Fibroblast of lung (primary cell): ENCODE measurements at regions not wholly inside any gene's neighbourhood (a gene's known extent, or its start where the extent isn't known, plus 50 kb on each side); places are given as distances from the start of the nearest gene placed in this dataset.

Experiments used
- CTCF ChIP-seq, 2 donors: IDR thresholded peaks in 1 of 2; conservative IDR thresholded peaks in 1 of 2; 1 replicate in 1 of 2; 2 replicates in 1 of 2; pipeline ENCODE4 v1.5.1; 2011 to 2012; ENCODE audit warnings: low read length in 2 of 2, control low read depth in 1 of 2, inconsistent platforms in 1 of 2, low read depth in 1 of 2, mild to moderate bottlenecking in 1 of 2
- EZH2 ChIP-seq: IDR thresholded peaks from 2 replicates; pipeline ENCODE4 v1.5.1; 2012; ENCODE audit warnings: low read length, control low read depth, mild to moderate bottlenecking; ENCODE audit errors: missing control alignments

GRCh38 chr17:55570391-55570790 is 59.1 kb upstream of the SMIM36 start:
- TF ChIP-seq CTCF (conservative IDR thresholded peaks at IDR 0.05 in 1 of 2, IDR thresholded peaks at IDR 0.05 in 1 of 2; ENCODE audit: low read depth in 1 of 2, low read length in 2 of 2) (no peak), EZH2 (no peak)
